Kidney glomerular epithelial cell (primary cell): ENCODE measurements at regions not wholly inside any gene's neighbourhood (a gene's known extent, or its start where the extent isn't known, plus 50 kb on each side); places are given as distances from the start of the nearest gene placed in this dataset.
"Not testable (repeated sequence)": the region's sequence is repeated elsewhere in the genome, so short reads cannot be mapped to it uniquely, and the experiment has no call there.

Source experiments
- DNase-seq: peaks from one replicate; lab custom pipeline; 2025; lab: John Stamatoyannopoulos, UW

DNA sequence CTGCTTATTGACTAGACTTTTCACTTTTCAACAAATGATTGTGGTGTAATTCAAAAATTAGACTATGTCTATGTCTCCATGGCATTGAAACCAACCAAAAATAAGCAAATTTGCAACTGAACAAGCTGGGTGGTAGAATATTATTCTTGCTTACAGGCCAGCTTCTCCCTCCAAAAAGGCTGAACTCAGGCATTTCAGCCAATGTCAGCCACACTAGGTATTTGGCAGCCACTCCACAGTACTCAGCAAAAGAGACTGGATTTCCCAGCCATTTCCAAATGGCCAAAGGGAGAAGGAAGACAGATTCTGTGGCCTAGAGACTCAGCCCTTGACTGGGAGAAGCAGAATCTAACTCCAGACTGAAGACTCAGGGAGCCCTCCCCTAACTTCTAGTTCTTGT is 121.8 kb upstream of the IRX5 start:
- DNase-seq = no peak

DNA sequence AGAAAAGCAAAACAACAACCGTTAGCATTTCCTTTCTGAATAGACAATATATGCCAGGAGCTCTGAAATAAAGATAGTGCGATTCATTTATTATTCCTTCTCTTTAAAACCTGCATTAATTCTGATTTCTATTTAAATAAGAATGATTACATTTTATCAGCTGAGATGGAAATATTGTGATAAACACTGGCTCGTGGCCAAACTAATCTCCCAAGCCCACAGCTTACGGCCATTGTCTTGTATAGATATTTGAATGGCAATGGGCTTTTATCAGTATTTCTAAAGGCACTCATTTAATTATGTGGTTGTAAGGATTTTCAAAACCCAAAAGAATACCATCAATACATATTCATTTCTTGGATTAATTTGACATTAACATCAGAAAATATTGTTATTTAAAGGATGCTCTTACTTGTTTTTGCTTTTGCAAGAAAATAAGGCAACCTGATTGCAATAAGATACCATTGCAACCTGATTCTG is 123.7 kb upstream of the IRX5 start:
- DNase-seq = no peak

DNA sequence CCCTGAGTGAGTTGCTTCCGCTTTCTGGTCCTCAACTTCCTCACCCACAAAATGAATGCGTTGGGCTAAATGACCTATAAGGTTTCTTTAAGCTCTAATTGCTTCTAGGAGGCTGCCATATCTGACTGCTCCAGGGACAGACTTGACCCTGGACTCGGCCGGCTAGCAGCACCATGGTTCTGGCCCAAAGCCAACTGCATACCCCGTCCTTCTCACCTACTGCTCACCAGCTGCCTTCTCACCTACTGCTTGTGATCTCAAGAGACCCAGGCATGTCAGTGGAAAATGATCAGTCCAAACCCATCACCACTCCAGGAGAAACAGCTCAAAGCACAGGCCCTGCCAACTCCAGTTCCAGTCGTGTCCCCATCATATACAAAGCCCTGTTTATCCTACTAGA is 124.3 kb upstream of the IRX5 start:
- no peak for DNase-seq

DNA sequence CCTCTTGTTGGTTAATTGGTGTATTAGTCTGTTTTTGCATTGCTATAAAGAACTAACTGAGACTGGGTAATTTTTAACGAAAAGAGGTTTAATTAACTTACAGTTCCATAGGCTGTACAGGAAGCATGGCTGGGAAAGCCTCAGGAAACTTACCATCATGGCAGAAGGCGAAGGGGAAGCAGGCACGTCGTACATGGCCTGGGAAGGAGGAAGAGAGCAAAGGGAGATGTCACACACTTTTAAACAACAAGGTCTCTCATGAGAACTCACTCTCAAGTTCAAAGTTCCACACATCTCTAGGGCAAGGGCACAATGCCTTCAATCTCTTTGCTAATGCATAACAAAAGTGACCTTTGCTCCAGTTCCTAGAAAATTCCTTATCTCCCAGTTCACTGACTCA is 125.0 kb upstream of the IRX5 start:
- no peak for DNase-seq

DNA sequence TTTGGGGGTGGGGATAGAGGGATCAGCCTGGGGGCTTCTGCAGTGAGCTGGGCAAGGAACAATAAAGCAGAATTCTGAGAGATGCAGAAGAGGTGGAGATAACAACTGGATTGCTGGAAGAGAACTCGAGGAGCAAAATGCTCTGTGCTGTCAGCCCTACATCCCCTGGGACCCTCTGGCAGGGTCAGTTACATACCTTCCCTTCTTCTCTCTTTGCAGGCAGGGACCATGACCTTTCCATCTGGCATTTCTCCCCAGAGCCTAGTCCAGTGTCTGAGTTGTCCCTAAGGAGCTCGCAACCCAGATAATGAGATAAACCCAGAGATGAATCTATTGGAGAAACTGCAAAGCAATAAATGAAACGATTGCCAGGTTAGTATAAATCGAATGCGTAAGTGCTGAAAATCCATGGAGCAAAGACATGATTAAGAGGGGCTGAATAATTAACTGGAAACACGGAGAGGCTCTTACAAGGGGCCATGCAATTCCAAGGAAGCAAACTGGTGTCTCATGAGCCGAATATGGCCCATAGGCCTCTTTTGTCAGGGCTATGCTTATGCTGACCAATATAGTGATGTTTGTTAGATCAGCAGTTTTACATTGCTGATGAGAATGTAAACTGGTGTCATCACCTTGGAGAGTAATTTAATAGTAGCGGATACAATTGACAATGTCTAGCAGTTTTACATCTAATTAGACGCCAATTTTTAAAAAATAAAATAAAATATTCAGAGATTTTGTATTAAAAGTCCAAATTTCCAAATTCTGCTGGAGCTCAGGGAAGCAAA is 129.4 kb upstream of the IRX5 start:
- no peak for DNase-seq

DNA sequence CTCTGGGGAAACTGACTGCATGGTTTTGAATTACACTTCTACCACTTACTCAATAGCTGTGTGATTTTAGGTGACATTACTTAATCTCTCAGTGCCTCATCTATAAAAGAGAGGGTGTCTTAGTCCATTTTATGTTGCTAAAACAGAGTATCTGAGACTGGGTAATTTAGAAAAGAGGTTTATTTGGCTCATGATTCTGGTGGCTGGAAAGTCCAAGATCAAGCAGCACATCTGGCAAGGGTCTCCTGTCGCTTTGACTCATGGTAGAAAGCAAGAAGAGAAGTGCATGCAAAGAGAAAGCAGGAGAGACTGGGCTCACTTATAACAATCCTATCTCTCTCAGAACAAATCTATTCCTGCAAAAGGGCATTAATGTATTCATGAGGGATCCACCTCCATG is 132.4 kb upstream of the IRX5 start:
- no peak for DNase-seq

DNA sequence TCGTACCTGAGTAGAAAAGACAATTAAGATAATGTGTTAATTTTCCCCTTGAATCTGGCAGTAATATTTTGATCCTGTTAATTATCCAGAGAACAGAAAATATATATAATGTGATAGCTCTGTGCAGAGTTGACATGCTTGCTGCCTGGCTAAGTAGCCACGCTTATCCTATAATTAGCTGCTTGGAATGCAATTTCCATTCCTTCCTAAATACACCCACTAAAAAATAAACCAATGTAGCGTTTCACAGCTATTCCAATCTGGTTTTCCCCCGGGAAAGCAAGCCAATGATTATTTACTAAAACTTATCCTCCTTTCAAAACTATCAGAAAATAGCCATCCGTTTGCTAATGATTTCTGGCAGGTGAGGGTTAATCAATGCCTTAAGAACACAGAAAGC is 134.5 kb upstream of the IRX5 start:
- DNase-seq = no peak

DNA sequence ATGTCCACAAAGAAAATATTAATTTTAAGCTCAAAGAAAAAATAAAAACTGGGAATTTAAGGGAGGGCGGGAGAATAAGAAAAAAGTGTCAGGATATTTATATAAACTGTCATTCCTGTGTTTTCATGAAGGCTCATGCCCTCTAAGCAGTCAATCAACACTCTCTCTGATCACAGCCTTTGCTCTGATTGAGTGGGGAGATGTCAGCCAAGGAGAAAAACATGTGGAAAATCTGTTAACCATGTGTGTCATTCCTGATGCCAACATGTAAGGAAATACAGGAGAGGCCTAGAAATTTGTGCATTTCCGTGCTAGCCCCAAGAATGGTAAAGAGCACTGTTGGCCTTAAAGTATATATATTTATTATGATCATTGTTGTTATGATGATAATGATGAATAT is 137.9 kb upstream of the IRX5 start:
- no peak for DNase-seq

DNA sequence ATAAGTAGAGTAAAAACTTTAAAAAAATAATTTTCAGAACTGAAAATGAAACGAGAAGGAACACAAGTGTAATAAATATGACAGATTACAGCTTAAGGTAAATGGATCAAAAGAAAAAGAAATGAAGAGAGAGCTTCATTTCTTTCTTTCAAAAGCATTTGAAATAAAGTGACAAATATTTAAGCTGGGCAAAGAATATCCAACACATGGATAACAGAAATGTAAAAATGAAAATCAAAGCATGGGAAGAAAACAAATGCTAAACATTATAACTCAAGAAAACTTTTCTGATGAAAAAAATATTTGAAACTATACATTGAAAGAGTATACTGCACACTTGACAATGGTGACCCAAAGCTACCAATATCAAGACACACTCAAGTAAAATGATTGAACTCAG is 143.6 kb upstream of the IRX5 start:
- no peak for DNase-seq

DNA sequence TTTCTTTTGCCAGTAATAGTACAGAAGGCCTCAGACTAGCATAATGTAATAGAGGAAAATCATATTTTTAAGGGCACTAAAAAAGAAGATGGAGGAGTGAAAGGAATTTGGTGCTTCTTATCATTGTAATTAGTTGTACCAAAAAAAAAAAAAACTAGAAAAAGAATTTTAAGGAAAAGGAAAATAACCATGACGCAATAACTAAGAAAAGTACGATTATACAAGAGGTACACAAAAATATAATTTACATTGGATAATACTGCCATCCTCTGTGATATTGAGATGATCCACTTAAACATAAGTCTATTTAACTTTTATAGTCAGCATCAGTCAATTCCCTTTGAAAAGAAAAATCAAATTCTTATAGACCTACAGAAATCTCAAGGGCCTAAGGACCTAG is 146.7 kb upstream of the IRX5 start:
- no peak for DNase-seq

DNA sequence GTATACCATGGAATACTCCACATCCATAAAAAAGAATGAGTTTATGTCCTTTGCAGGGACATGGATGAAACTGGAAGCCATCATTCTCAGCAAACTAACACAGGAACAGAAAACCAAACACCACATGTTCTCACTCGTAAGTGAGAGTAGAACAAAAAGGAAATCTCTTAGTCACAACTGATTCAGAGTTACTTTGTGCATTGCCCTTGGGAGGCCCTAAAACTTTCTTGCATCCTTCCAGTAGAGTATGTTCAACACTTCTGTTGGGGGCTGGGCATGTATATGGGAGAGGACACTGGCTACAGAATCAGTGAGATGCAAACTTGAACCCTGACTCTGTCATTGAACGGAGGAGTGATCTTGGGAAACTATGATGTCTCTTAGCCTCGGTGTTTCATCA is 147.4 kb upstream of the IRX5 start:
- no peak for DNase-seq

DNA sequence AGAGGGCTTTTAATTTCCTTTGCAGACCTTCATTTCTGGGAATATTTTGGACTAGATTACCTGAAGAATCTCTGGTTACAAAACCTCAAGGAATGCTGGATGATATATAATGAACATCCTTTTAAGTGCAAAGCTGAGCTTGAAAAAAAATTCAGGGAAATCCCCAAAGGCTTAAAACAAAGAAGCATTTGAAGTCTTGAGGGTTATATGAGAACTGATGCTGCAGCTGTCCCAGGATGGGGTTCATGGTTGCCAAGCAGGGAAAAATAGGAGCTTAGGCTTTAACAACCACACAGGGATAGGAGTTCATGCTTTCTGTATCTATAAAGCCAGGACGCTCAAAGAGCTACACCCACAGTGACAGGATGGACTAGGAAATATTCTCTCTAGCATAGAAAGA is 150.4 kb upstream of the IRX5 start:
- no peak for DNase-seq

DNA sequence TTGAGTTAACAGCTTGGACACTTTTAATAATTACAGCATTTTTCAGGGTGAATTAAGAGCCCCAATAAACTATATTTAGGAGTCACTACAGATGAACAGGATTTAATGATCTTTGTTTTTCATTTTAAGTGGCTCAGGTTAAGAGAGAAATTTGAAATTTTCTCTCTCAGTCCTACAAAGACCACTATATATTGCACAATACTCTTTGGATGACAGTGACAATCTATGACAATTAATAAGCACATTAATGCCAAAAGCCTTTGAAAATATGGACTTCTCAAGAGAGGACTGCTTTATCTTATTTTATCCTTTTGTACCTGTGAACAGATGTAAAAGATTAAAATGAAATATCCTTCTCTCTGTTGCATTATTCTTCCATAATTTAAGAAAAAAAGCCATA is 151.1 kb upstream of the IRX5 start:
- no peak for DNase-seq

DNA sequence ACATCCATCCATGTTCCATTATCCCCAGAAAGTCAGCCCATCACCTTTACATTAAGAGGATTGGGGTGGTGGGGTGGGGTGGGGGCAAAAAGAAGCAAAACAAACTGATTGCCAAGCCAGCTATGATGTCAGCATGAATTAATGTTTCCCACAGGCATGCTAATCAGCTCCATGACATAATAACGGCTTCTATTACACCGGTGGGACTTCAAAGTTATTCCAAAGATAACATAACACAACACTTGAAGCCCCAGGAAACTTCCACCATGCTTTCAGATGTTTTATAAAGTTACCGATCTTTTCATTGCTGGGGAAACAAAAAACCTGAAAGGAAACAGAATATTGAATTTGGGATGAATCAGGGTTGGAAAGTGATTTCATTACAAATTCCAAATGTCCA is 155.9 kb upstream of the IRX5 start:
- no peak for DNase-seq

DNA sequence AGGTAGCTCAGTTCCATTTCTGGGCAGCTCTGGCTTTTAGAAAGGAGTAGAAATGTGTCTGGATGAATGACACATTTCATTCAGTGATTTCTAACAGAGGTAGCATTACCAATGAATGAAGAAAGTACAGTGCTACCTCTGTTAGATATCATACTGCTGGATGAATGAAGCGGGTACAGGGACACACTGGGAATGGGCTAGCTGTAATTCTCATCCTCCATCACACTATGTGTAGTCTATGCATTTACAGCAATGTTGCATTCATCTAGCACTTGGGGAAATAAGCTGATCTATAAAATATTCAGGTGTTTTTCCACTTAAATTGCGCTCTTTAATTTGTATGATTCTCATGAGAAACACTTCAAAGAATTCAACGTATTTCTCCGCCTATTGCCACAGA is 158.3 kb upstream of the IRX5 start:
- DNase-seq = no peak

DNA sequence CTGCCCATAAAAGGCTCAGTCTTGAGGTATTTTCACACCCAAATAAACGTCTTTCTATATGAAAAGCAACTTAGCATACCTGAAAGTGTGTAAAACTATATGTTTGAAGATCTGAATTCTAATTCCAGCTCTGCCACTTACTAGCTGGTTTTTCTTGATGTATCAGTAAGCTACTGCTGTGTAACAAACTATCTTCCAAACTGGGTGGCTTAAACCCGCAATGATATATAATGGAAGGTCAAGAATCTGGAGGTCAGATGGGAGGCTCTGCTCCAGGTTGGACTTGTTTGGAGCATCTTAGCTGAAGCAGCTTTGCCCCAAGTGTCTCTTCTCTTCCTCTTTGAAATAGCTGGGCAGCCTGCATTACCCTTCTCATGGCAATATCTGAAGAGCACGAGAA is 164.3 kb upstream of the IRX5 start:
- no peak for DNase-seq

DNA sequence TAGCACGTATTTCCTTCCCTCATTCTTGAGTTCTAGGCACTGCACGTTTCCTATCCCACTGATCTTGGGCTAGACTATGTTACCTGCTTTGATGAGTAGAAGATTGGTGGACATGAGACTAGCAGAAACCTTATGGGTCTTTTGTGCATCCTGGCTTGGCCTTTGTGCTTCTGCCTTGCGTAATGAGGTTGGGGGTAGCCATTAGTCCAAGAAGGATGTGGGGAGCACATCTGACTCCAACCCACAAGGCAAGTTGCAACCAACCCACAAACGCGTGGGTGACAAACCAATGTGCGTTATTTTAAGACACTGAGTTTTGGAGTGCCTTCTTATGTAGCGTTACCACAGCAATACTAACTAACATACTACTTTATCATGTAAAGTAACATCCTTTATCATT is 180.4 kb upstream of the IRX5 start:
- DNase-seq = no peak

DNA sequence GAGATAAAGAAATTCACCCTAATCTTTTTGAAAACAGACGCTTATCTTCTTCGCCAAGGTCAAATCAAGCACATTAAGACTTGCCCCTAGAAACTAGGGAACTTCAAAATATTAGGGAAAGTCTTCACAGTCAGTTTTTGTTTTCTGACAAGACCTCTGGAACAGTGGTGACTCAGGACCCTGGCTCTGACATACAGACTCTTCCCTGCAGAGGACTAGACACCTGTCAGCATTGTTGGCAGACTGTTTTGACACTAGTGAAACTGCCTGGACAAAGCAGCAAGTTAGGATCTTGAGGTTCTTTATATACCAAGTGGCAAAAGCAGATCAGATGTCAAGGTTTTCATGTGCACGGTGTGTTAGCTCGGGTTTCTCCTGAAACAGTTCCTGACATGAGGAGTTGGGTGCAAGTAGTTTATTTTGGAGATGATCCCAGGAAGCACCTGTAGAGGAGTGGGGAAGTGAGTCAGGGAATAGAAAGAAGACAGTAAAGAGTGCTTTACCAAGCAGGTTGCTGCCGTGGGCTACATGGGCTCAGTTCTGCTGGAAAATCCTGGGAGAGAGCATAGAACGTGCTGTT is 182.0 kb upstream of the IRX5 start:
- DNase-seq = no peak

DNA sequence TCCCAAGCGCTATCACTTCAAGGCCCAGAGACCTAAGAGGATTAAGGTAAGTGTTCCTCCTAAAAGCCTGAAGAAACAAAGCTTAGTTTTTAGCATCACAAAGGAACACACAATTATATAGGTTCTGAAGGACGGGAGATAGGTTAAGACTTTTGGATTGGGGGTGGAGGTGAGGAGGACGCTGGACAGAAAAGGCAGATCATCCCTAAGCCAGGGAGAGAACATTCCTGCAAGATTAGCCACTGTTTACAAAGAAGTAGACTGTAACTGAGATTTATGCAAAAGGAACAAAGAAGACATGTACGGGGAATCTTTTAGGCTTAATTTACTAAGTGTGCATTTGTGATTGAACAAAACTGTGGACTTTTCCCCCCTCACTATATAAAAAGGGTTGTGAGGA is 184.1 kb upstream of the IRX5 start:
- no peak for DNase-seq

DNA sequence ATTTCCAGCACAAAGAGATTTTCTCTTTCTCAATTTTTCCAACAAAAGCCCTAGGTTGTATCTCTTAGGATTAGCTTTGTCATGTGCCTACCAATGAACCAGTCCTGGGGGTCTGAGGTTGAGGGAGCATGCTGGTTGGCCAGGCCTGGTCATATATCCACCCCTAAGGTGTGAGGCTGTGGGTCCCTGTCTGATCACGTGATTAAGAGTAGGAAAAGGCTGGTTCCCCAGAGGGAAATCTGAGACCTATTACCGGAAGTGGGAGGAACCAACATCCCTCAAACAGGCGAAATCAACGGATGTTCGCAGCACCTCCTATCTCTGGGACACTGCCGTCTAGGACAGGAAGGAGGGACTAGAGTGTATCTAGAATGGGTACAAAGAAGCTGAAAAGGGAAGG is 185.7 kb upstream of the IRX5 start:
- no peak for DNase-seq

DNA sequence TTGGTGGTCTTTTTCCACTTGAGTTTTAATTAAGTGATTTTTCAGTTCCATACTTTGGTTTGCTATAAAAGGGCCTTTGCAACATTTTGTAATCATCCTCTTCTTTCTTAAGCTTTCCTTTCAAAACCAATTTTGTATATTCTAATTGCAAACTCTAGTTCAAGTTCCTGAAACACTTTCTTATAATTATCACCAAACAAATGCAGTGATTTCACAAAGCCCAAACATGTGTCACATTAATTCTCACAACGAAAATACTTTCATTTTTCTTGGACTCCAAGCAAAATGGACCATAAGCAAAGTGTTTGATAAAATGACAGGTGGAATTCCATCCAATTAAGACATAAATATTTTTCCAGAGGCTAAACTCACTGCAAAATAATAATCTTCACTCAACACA is 188.2 kb upstream of the IRX5 start:
- no peak for DNase-seq

DNA sequence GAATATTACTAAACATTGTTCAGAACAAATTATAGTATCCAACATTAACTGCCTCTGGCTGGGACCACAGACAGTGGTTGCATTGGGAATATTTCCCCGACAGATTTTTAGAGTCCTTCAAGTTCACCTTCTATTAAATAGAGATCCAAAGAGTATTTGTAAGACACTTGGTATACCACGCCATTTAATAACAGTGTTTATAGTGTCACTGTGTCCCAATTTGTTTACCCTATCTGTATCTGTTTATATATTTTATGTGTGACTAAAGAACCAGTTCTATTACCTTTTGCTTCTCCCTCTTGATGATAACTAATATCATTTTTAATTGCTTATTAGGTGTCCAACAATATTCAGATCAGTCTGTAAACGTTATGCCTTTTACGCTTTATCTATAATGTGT is 191.3 kb upstream of the IRX5 start:
- no peak for DNase-seq

DNA sequence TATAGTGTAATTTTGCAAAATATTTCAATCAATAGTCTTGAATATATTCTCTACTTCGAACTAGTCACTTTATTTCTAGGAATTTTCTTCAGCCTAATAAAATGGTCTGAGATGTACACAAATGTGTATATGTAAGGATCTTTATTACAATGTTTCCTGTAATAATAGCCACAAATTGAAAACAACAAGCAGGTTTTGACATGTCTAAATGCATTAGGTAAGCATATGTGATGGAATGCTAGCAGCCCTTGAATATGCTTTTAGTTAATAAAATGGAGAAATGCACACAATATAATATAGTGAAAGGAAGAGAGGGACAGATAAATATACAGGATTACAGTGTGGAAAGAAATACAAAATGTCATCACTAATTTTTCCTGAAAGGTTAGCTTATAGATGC is 196.5 kb upstream of the IRX5 start:
- no peak for DNase-seq

DNA sequence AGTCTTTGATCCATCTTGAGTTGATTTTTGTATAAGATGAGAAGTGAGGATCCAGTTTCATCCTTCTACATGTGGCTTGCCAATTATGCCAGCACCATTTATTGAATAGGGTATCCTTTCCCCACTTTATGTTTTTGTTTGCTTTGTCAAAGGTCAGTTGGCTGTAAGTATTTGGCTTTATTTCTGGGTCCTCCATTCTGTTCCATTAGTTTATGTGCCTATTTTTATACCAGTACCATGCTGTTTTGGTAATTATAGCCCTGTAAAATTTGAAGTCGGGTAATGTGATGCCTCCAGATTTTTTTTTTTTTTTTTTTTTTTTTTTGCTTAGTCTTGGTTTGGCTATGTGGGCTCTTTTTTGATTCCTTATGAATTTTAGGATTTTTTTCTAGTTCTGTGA is 203.0 kb upstream of the IRX5 start:
- not testable (repeated sequence) for DNase-seq
